Progenitor cell of endocrine pancreas (in vitro differentiated cells): ENCODE measurements at regions not wholly inside any gene's neighbourhood (a gene's known extent, or its start where the extent isn't known, plus 50 kb on each side); places are given as distances from the start of the nearest gene placed in this dataset.

Experiments
- DNase-seq: peaks from one replicate; pipeline ENCODE4 v3.0.0; 2021; ENCODE audit warnings: low spot score; ENCODE audit not compliant: unreplicated experiment
- H3K27ac Mint-ChIP-seq: 2 replicates; pipeline ENCODE4 v1.8.0; 2021; ENCODE audit warnings: mild to moderate bottlenecking, moderate library complexity, mixed read lengths
- H3K27me3 Mint-ChIP-seq: 2 replicates; pipeline ENCODE4 v1.8.0; 2021; ENCODE audit warnings: mixed read lengths
- H3K36me3 Mint-ChIP-seq: 2 replicates; pipeline ENCODE4 v1.8.0; 2022; ENCODE audit warnings: mixed read lengths; ENCODE audit not compliant: insufficient read depth
- H3K4me1 Mint-ChIP-seq: 2 replicates; pipeline ENCODE4 v1.8.0; 2021; ENCODE audit warnings: low read depth, mixed read lengths
- H3K4me3 Mint-ChIP-seq: 2 replicates; pipeline ENCODE4 v1.8.0; 2021; ENCODE audit warnings: low read depth, mild to moderate bottlenecking, moderate library complexity, mixed read lengths
- H3K9me3 Mint-ChIP-seq: 2 replicates; pipeline ENCODE4 v1.8.0; 2021; ENCODE audit warnings: low read depth, mixed read lengths
- TF ChIP-seq, protein P1 (sequence below): fragments of 200-600 bp; sonication (generic); IDR thresholded peaks from one replicate; pipeline ENCODE4 v1.5.0; 2021; ENCODE audit warnings: antibody characterized with exemption, mild to moderate bottlenecking; ENCODE audit not compliant: unreplicated experiment

DNA sequence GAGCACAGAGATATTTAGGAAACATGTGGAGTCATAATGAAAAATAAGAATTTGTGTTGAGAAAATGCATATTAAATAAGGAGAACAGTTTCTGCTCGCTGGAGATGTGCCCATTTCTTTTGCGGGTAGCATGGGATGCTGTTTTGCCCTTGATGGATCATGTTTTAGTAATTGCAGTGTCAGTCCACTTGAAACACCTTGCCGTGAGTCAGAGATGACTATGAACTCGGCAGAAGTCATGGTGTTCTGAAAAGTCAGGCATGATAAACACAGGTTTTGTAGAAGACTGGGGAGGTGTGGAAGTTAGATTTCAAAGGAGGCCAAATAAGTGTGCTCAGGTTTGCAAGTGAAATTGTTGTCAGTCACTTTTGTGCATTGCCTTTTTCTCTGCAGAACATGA lies 315.0 kb upstream of the LRRC7 start:
- TF ChIP-seq, protein P1, sequence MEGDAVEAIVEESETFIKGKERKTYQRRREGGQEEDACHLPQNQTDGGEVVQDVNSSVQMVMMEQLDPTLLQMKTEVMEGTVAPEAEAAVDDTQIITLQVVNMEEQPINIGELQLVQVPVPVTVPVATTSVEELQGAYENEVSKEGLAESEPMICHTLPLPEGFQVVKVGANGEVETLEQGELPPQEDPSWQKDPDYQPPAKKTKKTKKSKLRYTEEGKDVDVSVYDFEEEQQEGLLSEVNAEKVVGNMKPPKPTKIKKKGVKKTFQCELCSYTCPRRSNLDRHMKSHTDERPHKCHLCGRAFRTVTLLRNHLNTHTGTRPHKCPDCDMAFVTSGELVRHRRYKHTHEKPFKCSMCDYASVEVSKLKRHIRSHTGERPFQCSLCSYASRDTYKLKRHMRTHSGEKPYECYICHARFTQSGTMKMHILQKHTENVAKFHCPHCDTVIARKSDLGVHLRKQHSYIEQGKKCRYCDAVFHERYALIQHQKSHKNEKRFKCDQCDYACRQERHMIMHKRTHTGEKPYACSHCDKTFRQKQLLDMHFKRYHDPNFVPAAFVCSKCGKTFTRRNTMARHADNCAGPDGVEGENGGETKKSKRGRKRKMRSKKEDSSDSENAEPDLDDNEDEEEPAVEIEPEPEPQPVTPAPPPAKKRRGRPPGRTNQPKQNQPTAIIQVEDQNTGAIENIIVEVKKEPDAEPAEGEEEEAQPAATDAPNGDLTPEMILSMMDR: no peak
- H3K27ac Mint-ChIP-seq: no peak overlapping the region
- no peak for DNase-seq
- H3K9me3 Mint-ChIP-seq: peaks cover 4% of the 10 kb centered on the region
- H3K4me1 Mint-ChIP-seq: no peaks in the 10 kb centered on the region
- no peaks in the 10 kb centered on the region for H3K36me3 Mint-ChIP-seq
- H3K4me3 Mint-ChIP-seq: no peak overlapping the region
- H3K27me3 Mint-ChIP-seq: no peaks in the 10 kb centered on the region

DNA sequence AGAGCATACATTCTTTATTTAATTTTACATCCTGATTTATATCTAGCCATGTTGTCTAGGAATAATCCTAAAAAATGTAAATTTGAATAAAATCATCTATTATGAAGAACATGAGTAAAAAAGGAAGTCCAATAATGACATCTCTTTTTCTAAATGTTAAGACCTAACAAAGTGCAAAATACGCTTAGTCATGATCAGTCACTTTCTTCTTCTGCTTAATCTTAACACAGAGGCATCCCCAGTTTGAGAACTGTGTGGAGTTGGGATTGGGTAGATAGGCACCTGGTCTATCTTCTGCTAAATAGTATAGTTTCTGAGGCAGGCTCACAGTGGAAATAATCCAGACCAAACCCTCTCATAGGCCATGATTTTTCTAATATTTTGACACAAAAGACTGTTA lies 311.7 kb upstream of the LRRC7 start:
- Mint-ChIP-seq H3K4me3 (no peak overlapping the region), H3K9me3 (no peaks in the 10 kb centered on the region), H3K4me1 (peaks cover 4% of the 10 kb centered on the region), H3K36me3 (no peaks in the 10 kb centered on the region), H3K27ac (no peak overlapping the region), H3K27me3 (no peaks in the 10 kb centered on the region)
- no peak for DNase-seq
- TF ChIP-seq, protein P1: no peak

- Mint-ChIP-seq H3K36me3 (no peaks in the 10 kb centered on the region), H3K4me1 (peaks cover 4% of the 10 kb centered on the region), H3K9me3 (no peaks in the 10 kb centered on the region), H3K4me3 (no peak overlapping the region), H3K27me3 (no peaks in the 10 kb centered on the region), H3K27ac (no peak overlapping the region)
- no peak for DNase-seq
- TF ChIP-seq, protein P1: no peak
Measured at GRCh38 chr1:69258842-69259241, 308.9 kb upstream of the LRRC7 start.

GRCh38 chr1:69263921-69264391 lies 303.8 kb upstream of the LRRC7 start:
- H3K36me3 Mint-ChIP-seq: no peaks in the 10 kb centered on the region
- H3K27me3 Mint-ChIP-seq: no peaks in the 10 kb centered on the region
- TF ChIP-seq, protein P1: no peak
- H3K9me3 Mint-ChIP-seq: no peaks in the 10 kb centered on the region
- no peak overlapping the region for H3K27ac Mint-ChIP-seq
- H3K4me3 Mint-ChIP-seq: no peak overlapping the region
- DNase-seq: no peak
- peaks cover 14% of the 10 kb centered on the region for H3K4me1 Mint-ChIP-seq

GRCh38 chr1:69269491-69269890 lies 298.2 kb upstream of the LRRC7 start:
- DNase-seq: no peak

More at GRCh38 chr1:69269491-69269890, 298.2 kb upstream of the LRRC7 start:
- Mint-ChIP-seq H3K36me3 (no peaks in the 10 kb centered on the region), H3K9me3 (no peaks in the 10 kb centered on the region), H3K4me3 (no peak overlapping the region), H3K27ac (peak overlapping the region; percentile 21), H3K4me1 (peaks cover 23% of the 10 kb centered on the region), H3K27me3 (no peaks in the 10 kb centered on the region)
- TF ChIP-seq, protein P1: no peak
